ENCODE measurements at regions not wholly inside any gene's neighbourhood (a gene's known extent, or its start where the extent isn't known, plus 50 kb on each side); places are given as distances from the start of the nearest gene placed in this dataset.

DNA sequence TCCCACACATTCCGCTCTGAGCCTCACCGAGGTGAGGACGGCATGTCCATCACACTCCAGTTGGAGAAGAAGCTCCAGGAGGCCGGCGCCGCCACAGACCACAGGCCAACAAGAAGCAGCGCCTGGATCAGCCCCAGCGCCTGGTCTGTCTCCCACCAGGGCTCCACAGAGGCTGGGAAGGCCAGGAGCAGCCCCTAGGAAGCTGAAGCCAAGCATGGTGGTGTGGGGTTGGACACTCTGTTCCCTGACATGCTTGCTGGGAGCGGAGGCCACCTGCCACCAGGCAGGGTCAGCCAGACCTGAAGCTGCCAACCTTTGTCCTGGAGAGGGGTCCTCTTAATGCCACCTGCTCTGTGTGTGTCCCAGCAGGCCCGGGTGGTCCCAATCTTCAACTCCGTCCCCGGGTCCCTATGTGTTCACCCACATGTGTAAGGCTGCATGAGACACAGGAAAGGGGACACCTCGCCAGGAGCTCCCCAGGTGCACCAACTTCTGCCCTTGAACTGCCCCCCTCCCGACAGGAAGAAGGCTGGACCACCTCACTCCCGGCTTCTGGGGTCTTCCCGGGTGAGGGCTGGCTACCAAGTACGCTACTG, 140.1 kb upstream of the PPP1R26 start:
- no peak for DNase-seq (ENCODE audit: extremely low spot score)
- WGBS = 64% methylated on average over 13 of the region's 17 CpGs
- H3K9me3 ChIP-seq = no peaks in the 10 kb centered on the region
- H3K4me3 ChIP-seq = no peak overlapping the region
- peaks cover 0 to 83% (median 0%) of the 10 kb centered on the region in 4 donors for H3K27me3 ChIP-seq
- TF ChIP-seq POLR2A (IDR thresholded peaks at IDR 0.05; ENCODE audit: low read depth) (no peak), POLR2AphosphoS5 (IDR thresholded peaks at IDR 0.05) (no peak), EP300 (IDR thresholded peaks at IDR 0.05) (no peak)
- TF ChIP-seq, protein P1, sequence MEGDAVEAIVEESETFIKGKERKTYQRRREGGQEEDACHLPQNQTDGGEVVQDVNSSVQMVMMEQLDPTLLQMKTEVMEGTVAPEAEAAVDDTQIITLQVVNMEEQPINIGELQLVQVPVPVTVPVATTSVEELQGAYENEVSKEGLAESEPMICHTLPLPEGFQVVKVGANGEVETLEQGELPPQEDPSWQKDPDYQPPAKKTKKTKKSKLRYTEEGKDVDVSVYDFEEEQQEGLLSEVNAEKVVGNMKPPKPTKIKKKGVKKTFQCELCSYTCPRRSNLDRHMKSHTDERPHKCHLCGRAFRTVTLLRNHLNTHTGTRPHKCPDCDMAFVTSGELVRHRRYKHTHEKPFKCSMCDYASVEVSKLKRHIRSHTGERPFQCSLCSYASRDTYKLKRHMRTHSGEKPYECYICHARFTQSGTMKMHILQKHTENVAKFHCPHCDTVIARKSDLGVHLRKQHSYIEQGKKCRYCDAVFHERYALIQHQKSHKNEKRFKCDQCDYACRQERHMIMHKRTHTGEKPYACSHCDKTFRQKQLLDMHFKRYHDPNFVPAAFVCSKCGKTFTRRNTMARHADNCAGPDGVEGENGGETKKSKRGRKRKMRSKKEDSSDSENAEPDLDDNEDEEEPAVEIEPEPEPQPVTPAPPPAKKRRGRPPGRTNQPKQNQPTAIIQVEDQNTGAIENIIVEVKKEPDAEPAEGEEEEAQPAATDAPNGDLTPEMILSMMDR (IDR thresholded peaks at IDR 0.05) = no peak
- intact Hi-C loops (cut with DNase I) = no loop called here
- H3K27ac ChIP-seq (replicated peaks in 1 of 4) = no peak overlapping the region
- peaks cover 3 to 41% (median 32%) of the 10 kb centered on the region in 4 donors for H3K4me1 ChIP-seq
- H3K36me3 ChIP-seq = no peaks in the 10 kb centered on the region

DNA sequence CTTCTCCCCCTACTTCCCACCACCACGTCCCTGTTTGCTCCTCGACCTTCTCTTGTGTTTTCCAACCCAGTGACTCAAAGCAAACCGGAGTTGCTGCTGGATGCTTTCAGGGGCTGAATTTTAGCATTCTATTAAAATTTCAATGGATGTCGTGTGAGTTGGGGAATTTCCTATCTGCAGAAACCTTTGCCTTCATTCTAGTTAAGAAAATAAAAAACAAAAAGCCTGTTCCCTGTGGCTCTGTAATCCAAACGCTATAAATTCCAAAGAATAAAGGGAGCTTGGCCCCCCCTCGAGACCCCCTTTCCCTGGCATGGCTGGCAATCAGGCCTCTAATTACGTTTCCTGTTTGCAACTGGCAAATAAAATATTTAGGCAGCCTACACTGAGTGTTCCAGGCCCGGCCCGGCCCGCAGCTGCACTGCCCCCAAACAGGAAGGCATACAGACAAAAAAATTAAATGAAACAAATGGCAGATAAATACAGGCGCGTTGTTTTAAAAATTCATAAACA, 139.4 kb upstream of the PPP1R26 start:
- no peak for TF ChIP-seq POLR2AphosphoS5 (IDR thresholded peaks at IDR 0.05)
- TF ChIP-seq EP300 (IDR thresholded peaks at IDR 0.05) = no peak
- no peak for TF ChIP-seq POLR2A (IDR thresholded peaks at IDR 0.05; ENCODE audit: low read depth)
- TF ChIP-seq, protein P1 (IDR thresholded peaks at IDR 0.05) = no peak
- peaks cover 0 to 83% (median 0%) of the 10 kb centered on the region in 4 donors for H3K27me3 ChIP-seq
- no peak overlapping the region for H3K27ac ChIP-seq (replicated peaks in 1 of 4)
- intact Hi-C loops (cut with DNase I) = no loop called here
- H3K4me3 ChIP-seq = no peak overlapping the region
- no peaks in the 10 kb centered on the region for H3K9me3 ChIP-seq
- peaks cover 3 to 41% (median 32%) of the 10 kb centered on the region in 4 donors for H3K4me1 ChIP-seq
- 13% methylated on average over 12 of the region's 12 CpGs for WGBS
- DNase-seq (ENCODE audit: extremely low spot score) = no peak
- no peaks in the 10 kb centered on the region for H3K36me3 ChIP-seq

DNA sequence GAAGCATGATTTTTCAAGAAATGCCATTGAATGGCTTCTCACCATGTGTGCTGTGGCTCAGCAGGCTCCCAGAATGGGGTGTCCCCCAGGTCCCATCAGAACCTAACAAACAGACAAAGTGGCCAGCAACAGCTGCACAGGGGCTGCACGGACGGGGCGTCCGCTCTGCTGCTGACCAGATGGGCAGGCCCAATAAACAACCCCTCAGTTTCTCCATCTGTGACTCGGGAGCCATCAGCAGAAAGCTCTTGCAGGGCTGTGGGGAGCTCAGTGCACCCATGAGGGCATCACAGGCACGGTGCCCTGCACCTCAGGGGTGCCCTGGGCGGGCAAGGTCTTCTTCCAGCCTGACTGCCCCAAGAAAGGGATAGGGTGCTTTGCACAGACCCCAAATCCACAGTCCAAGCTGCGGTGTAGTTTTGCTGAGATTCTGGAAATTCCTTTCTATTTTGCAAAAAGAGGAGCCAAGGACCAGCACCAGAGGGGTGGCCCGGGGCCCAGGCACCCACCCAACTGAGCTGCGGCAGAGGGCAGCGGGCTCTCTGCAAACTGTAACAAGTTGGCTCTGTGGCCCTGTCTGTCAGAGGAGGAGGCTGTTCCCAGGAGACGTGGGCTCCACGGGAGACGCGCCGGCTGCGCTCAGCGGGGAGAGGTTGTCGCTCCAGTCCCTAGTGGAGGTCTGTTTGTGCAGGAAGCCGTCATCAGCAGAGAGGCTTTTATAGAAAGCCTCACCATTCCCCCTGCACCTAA, 138.7 kb upstream of the PPP1R26 start:
- no peak for DNase-seq (ENCODE audit: extremely low spot score)

DNA sequence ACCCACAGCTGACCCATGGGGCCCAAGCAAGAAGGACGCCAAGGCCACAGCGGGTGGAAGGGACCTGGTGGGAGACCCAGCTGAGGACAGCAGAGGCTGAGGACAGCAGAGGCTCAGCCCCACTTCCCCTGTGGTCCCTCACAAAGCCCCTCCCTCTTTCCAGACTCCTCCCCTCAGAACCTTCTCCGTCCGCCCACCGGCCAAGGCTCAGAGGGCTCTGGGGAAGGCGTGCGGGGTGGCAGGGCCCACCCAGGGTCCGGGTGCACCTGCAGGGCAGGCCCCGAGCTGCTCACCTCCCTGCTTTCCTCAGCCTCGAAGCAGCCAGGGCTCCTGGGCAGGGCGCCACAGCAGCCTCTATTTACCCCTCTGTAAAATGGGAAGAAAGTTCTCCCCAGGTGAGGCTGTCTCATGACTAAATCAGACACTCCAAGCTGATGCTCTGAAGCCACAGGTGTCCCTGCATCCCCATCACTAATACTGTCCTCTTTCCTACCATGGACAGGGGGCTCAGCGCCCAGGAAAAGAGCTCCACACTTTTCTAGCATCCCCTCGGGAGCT, 137.9 kb upstream of the PPP1R26 start:
- Histone ChIP-seq H3K27me3 (peaks cover 0 to 92% (median under 1%) of the 10 kb centered on the region in 4 donors), H3K27ac (replicated peaks in 1 of 4) (no peak overlapping the region), H3K9me3 (no peaks in the 10 kb centered on the region), H3K4me3 (no peak overlapping the region), H3K36me3 (no peaks in the 10 kb centered on the region), H3K4me1 (peaks cover 3 to 41% (median 32%) of the 10 kb centered on the region in 4 donors)
- DNase-seq (ENCODE audit: extremely low spot score) = no peak
- TF ChIP-seq, protein P1 (IDR thresholded peaks at IDR 0.05) = no peak
- no peak for TF ChIP-seq POLR2A (IDR thresholded peaks at IDR 0.05; ENCODE audit: low read depth)
- TF ChIP-seq EP300 (IDR thresholded peaks at IDR 0.05) = no peak
- no peak for TF ChIP-seq POLR2AphosphoS5 (IDR thresholded peaks at IDR 0.05)
- intact Hi-C loops (cut with DNase I) = no loop called here
- 76% methylated on average over 12 of the region's 13 CpGs for WGBS

More for the DNA sequence above, 138.7 kb upstream of the PPP1R26 start:
- H3K4me3 ChIP-seq = no peak overlapping the region
- TF ChIP-seq, protein P1 (IDR thresholded peaks at IDR 0.05) = no peak
- TF ChIP-seq POLR2AphosphoS5 (IDR thresholded peaks at IDR 0.05) = no peak
- no peak for TF ChIP-seq POLR2A (IDR thresholded peaks at IDR 0.05; ENCODE audit: low read depth)
- TF ChIP-seq EP300 (IDR thresholded peaks at IDR 0.05) = no peak
- H3K9me3 ChIP-seq = no peaks in the 10 kb centered on the region
- intact Hi-C loops (cut with DNase I) = no loop called here
- H3K27ac ChIP-seq (replicated peaks in 1 of 4) = no peak overlapping the region
- H3K4me1 ChIP-seq = peaks cover 3 to 41% (median 32%) of the 10 kb centered on the region in 4 donors
- H3K36me3 ChIP-seq = no peaks in the 10 kb centered on the region
- whole genome bisulfite sequencing = 54% methylated on average over 20 of the region's 20 CpGs
- peaks cover 0 to 84% (median 0%) of the 10 kb centered on the region in 4 donors for H3K27me3 ChIP-seq
